Neural crest cell (in vitro differentiated cells): ENCODE measurements at regions not wholly inside any gene's neighbourhood (a gene's known extent, or its start where the extent isn't known, plus 50 kb on each side); places are given as distances from the start of the nearest gene placed in this dataset.
A peak's percentile ranks its signal among the peaks of the same experiment; 100 is the strongest.

ENCODE experiments used
- DNase-seq: peaks from one replicate; pipeline ENCODE4 v3.0.0; 2021; ENCODE audit warnings: low read depth, mixed read lengths, low spot score
- H3K27ac Mint-ChIP-seq: one replicate; pipeline ENCODE4 v1.8.0; 2021; ENCODE audit warnings: mild to moderate bottlenecking, mixed read lengths; ENCODE audit not compliant: unreplicated experiment
- H3K27me3 Mint-ChIP-seq: 2 replicates; pipeline ENCODE4 v1.8.0; 2021; ENCODE audit warnings: low read depth, mild to moderate bottlenecking, mixed read lengths
- H3K36me3 Mint-ChIP-seq: 2 replicates; pipeline ENCODE4 v1.8.0; 2021; ENCODE audit warnings: low read depth, mild to moderate bottlenecking, mixed read lengths
- H3K4me1 Mint-ChIP-seq: 2 replicates; pipeline ENCODE4 v1.8.0; 2021; ENCODE audit warnings: mixed read lengths
- H3K4me3 Mint-ChIP-seq: one replicate; pipeline ENCODE4 v1.8.0; 2021; ENCODE audit warnings: mild to moderate bottlenecking, mixed read lengths
- H3K9me3 Mint-ChIP-seq: 2 replicates; pipeline ENCODE4 v1.8.0; 2021; ENCODE audit warnings: mixed read lengths
- CTCF ChIP-seq: fragments of 200-600 bp; sonication (generic); conservative IDR thresholded peaks from 2 replicates; pipeline ENCODE4 v1.5.0; 2021; ENCODE audit warnings: antibody characterized with exemption, mild to moderate bottlenecking

GRCh38 chr10:63884426-63884825 is 363.2 kb downstream of the REEP3 start:
- Mint-ChIP-seq H3K4me3 (no peak overlapping the region), H3K36me3 (no peaks in the 10 kb centered on the region), H3K4me1 (peaks cover 3% of the 10 kb centered on the region), H3K27ac (no peak overlapping the region), H3K27me3 (no peaks in the 10 kb centered on the region), H3K9me3 (peaks cover 7% of the 10 kb centered on the region)
- TF ChIP-seq CTCF = no peak
- DNase-seq = no peak

GRCh38 chr10:63885156-63885555 is 364.0 kb downstream of the REEP3 start:
- no peak overlapping the region for H3K4me3 Mint-ChIP-seq
- no peak for TF ChIP-seq CTCF
- no peak overlapping the region for H3K27ac Mint-ChIP-seq
- DNase-seq = no peak
- no peaks in the 10 kb centered on the region for H3K27me3 Mint-ChIP-seq
- H3K36me3 Mint-ChIP-seq = no peaks in the 10 kb centered on the region
- peaks cover 2% of the 10 kb centered on the region for H3K9me3 Mint-ChIP-seq
- H3K4me1 Mint-ChIP-seq = peaks cover 8% of the 10 kb centered on the region

GRCh38 chr10:63886281-63887022 is 365.3 kb downstream of the REEP3 start:
- H3K4me3 Mint-ChIP-seq = no peak overlapping the region
- H3K27ac Mint-ChIP-seq = no peak overlapping the region
- peaks cover 8% of the 10 kb centered on the region for H3K4me1 Mint-ChIP-seq
- TF ChIP-seq CTCF = no peak
- H3K36me3 Mint-ChIP-seq = no peaks in the 10 kb centered on the region
- DNase-seq = no peak
- no peaks in the 10 kb centered on the region for H3K9me3 Mint-ChIP-seq
- H3K27me3 Mint-ChIP-seq = no peaks in the 10 kb centered on the region

- peaks cover 8% of the 10 kb centered on the region for H3K4me1 Mint-ChIP-seq
- no peaks in the 10 kb centered on the region for H3K9me3 Mint-ChIP-seq
- no peaks in the 10 kb centered on the region for H3K36me3 Mint-ChIP-seq
- no peak overlapping the region for H3K27ac Mint-ChIP-seq
- peak; percentile 24 for TF ChIP-seq CTCF
- no peak overlapping the region for H3K4me3 Mint-ChIP-seq
- no peaks in the 10 kb centered on the region for H3K27me3 Mint-ChIP-seq
- DNase-seq = no peak
Observed at GRCh38 chr10:63887023-63887589, 365.9 kb downstream of the REEP3 start.

GRCh38 chr10:63887600-63888370 is 366.6 kb downstream of the REEP3 start:
- Mint-ChIP-seq H3K9me3 (no peaks in the 10 kb centered on the region), H3K27me3 (no peaks in the 10 kb centered on the region), H3K4me3 (no peak overlapping the region), H3K27ac (no peak overlapping the region), H3K36me3 (no peaks in the 10 kb centered on the region), H3K4me1 (peaks cover 8% of the 10 kb centered on the region)
- DNase-seq = no peak
- no peak for TF ChIP-seq CTCF
